Adrenal gland (tissue), 9 donors: ENCODE measurements at regions not wholly inside any gene's neighbourhood (a gene's known extent, or its start where the extent isn't known, plus 50 kb on each side); places are given as distances from the start of the nearest gene placed in this dataset.

Experiments
- DNase-seq, 7 donors: peaks; one replicate each; pipeline ENCODE4 v3.0.0-alpha.2; 2019 to 2020
- H3K27ac ChIP-seq, 5 donors: fragments of 200-600 bp; sonication (generic) in 4 of 5; 1 replicate in 3 of 5; 2 replicates in 2 of 5; pipeline versions ENCODE4 v1.5.1 to v1.8.0; 2016 to 2020; ENCODE audit warnings: mild to moderate bottlenecking in 1 of 5
- H3K27me3 ChIP-seq: fragments of 200-600 bp; 2 replicates; pipeline ENCODE4 v1.8.0; 2021
- H3K36me3 ChIP-seq, 2 donors: fragments of 200-600 bp; replicated peaks in 1 of 2; 1 replicate in 1 of 2; 2 replicates in 1 of 2; pipeline versions ENCODE4 v1.5.1 to v1.8.0; 2018 to 2022
- H3K4me1 ChIP-seq, 2 donors: fragments of 200-600 bp; replicated peaks in 1 of 2; 1 replicate in 1 of 2; 2 replicates in 1 of 2; pipeline versions ENCODE4 v1.5.1 to v1.8.0; 2018 to 2021
- H3K4me3 ChIP-seq, 4 donors: fragments of 200-600 bp; sonication (generic) in 3 of 4; one replicate each; pipeline ENCODE4 v1.5.1; 2016 to 2018
- H3K9me3 ChIP-seq, 3 donors: fragments of 200-600 bp; sonication (generic) in 1 of 3; replicated peaks in 1 of 3; 1 replicate in 2 of 3; 2 replicates in 1 of 3; pipeline versions ENCODE4 v1.5.1 to v1.8.0; 2016 to 2021
- POLR2A ChIP-seq, 2 donors: fragments of 450-650 bp; IDR thresholded peaks; one replicate each; pipeline ENCODE4 v1.6.1; 2017; ENCODE audit warnings: antibody characterized with exemption in 2 of 2, mild to moderate bottlenecking in 2 of 2, moderate library complexity in 1 of 2
- WGBS, 4 donors: extraction: QIAGEN DNeasy Blood & Tissue Kit in 2 of 4; methylation state at CpG; one replicate each; pipeline versions ENCODE4 v1.1.5 to v1.1.7; 2013 to 2017; 5-methylcytosine and 5-hydroxymethylcytosine counted together
- intact Hi-C, 2 donors: fragments of 100-400 bp; cut with DNase I; formaldehyde crosslinking; loops; one replicate each; pipeline versions ENCODE4 v1.14.1 to v1.15.0; 2022 to 2023
- TF ChIP-seq, protein P1 (sequence below), 6 experiments: fragments of 450-650 bp in 4 of 6; fragments of 200-600 bp in 2 of 6; sonication (generic) in 1 of 6; IDR thresholded peaks; 1 replicate in 5 of 6; 2 replicates in 1 of 6; pipeline versions ENCODE4 v1.5.1 to v1.8.0; 2016 to 2021; ENCODE audit warnings: antibody characterized with exemption in 6 of 6, mild to moderate bottlenecking in 2 of 6, moderate library complexity in 1 of 6
- donor health status: healthy with polysubstance abuse.
- donor health status: Bipolar disorder and iron deficiency.
- donor health status: DM: yes; HTN: yes; CAD: no.
- donor health status: DM: no; HTN: no; CAD: no.
- donor health status: DM: no; HTN: no; CAD: no.

DNA sequence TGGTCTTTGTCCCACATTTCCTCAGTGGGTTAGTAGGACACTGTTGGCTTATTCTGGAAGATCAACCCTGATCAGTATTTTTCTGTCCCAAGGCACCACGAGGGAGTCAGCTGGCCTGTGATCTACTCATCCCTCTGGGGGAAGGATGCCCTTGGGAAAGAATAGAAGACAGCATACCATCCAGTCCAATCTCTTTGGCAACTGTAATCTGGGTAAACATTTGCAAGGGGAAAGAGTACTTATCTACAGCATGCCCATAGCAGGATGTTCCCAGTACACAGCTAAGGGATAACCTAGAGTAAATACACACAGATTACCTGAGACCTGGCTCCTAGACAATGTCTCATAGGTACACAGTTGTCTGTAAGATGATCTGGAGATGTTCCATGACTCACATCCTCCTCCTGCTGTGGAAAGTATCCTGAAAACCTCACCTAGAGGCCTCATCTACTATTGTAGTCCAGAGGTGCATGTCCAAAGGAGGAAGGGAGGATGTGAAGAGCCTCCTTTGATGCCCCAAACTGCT, 134.3 kb upstream of the VWC2 start:
- no peak for DNase-seq
- no peak for TF ChIP-seq POLR2A (IDR thresholded peaks at IDR 0.05)
- TF ChIP-seq, protein P1, sequence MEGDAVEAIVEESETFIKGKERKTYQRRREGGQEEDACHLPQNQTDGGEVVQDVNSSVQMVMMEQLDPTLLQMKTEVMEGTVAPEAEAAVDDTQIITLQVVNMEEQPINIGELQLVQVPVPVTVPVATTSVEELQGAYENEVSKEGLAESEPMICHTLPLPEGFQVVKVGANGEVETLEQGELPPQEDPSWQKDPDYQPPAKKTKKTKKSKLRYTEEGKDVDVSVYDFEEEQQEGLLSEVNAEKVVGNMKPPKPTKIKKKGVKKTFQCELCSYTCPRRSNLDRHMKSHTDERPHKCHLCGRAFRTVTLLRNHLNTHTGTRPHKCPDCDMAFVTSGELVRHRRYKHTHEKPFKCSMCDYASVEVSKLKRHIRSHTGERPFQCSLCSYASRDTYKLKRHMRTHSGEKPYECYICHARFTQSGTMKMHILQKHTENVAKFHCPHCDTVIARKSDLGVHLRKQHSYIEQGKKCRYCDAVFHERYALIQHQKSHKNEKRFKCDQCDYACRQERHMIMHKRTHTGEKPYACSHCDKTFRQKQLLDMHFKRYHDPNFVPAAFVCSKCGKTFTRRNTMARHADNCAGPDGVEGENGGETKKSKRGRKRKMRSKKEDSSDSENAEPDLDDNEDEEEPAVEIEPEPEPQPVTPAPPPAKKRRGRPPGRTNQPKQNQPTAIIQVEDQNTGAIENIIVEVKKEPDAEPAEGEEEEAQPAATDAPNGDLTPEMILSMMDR (IDR thresholded peaks at IDR 0.05): no peak
- Histone ChIP-seq H3K27ac (no peak overlapping the region), H3K36me3 (no peaks in the 10 kb centered on the region), H3K4me3 (no peak overlapping the region), H3K27me3 (no peaks in the 10 kb centered on the region), H3K4me1 (no peaks in the 10 kb centered on the region), H3K9me3 (no peaks in the 10 kb centered on the region)
- intact Hi-C loops: no loop called here
- 37 to 56% (median 46%) methylated on average over 1 of the region's 1 CpG for WGBS, 4 donors

DNA sequence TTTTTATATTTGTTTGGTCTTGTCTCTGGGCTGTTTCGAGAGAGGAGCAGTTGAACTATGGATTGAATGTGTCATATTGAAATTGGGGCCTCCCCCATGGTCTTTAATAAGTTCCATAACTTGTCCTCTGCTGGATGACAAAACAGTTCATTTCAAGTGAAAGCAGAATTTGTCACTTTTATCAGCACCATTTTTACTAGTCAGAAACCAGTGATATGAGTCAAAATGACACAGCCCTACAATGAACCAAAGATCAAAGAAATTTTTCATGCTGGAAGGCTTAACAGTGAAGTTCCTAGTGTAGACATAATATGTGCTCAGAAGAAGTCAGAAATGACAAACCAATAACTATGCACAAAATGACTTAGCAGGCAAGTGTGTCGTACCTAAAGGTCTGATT, 133.6 kb upstream of the VWC2 start:
- DNase-seq: no peak
- WGBS, 4 donors: 68 to 79% (median 71%) methylated on average over 2 of the region's 2 CpGs
- TF ChIP-seq POLR2A (IDR thresholded peaks at IDR 0.05): no peak
- TF ChIP-seq, protein P1 (IDR thresholded peaks at IDR 0.05): no peak
- H3K4me1 ChIP-seq: no peaks in the 10 kb centered on the region
- H3K27ac ChIP-seq: no peak overlapping the region
- H3K27me3 ChIP-seq: no peaks in the 10 kb centered on the region
- H3K36me3 ChIP-seq: no peaks in the 10 kb centered on the region
- H3K9me3 ChIP-seq: no peaks in the 10 kb centered on the region
- intact Hi-C loops: no loop called here
- H3K4me3 ChIP-seq: no peak overlapping the region

DNA sequence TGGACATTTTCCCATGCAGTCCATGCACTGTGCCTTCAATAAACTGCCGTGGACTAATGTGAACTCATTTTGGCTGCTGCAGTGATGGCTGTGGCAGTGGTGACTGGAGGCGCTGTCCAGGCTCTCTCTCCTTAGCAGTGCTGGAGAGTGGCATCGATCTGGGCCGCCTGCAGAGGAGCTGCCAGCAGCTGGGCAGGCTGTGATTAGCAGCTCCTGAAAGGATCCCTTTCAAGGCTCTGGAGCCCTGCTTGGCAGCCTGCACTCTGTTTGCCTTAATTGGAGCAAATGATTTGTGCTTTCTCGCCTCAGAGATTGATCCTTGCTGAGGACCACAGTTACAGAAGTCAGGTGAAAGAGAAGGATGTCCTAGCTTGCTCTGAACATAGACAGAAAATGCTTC, 130.1 kb upstream of the VWC2 start:
- Histone ChIP-seq H3K9me3 (no peaks in the 10 kb centered on the region), H3K4me3 (no peak overlapping the region), H3K27me3 (no peaks in the 10 kb centered on the region), H3K36me3 (no peaks in the 10 kb centered on the region), H3K4me1 (no peaks in the 10 kb centered on the region), H3K27ac (no peak overlapping the region)
- intact Hi-C loops: no loop called here
- no peak for DNase-seq
- no peak for TF ChIP-seq POLR2A (IDR thresholded peaks at IDR 0.05)
- TF ChIP-seq, protein P1 (IDR thresholded peaks at IDR 0.05): no peak
- WGBS, 4 donors: 50 to 57% (median 53%) methylated on average over 1 to 5 of the region's 5 CpGs

DNA sequence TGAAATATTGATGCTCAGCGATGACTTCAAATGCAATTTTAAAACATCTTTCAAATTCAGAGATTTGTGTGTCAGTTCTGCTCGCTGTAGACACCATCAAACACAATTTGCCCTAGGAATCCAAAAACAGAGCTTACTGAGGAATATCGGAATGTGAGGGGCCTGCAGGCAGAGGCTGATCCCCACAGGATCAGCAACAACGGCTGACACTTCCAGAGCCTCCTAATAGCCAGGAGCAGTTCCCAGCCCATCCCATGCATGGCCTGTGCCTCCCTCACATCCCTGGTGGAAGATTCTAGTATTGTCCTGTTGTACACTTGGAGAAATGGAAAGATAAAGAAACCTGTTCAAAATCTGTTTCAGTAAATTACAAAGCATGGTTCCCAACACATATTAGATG, 129.7 kb upstream of the VWC2 start:
- WGBS, 4 donors: 63 to 78% (median 67%) methylated on average over 4 of the region's 4 CpGs
- Histone ChIP-seq H3K27me3 (no peaks in the 10 kb centered on the region), H3K4me1 (no peaks in the 10 kb centered on the region), H3K9me3 (no peaks in the 10 kb centered on the region), H3K36me3 (no peaks in the 10 kb centered on the region), H3K27ac (no peak overlapping the region), H3K4me3 (no peak overlapping the region)
- no peak for TF ChIP-seq POLR2A (IDR thresholded peaks at IDR 0.05)
- TF ChIP-seq, protein P1 (IDR thresholded peaks at IDR 0.05): no peak
- DNase-seq: no peak
- intact Hi-C loops: no loop called here
